ENCODE measurements at regions not wholly inside any gene's neighbourhood (a gene's known extent, or its start where the extent isn't known, plus 50 kb on each side); places are given as distances from the start of the nearest gene placed in this dataset.
"Not testable (repeated sequence)": the region's sequence is repeated elsewhere in the genome, so short reads cannot be mapped to it uniquely, and the experiment has no call there.

GRCh38 chrX:140342410-140342809 lies 162.5 kb downstream of the SOX3 start:
- DNase-seq (ENCODE audit: low read depth in 3 of 3), result no peak

- no peak for DNase-seq (ENCODE audit: low read depth in 3 of 3)
Observed at GRCh38 chrX:140337263-140337662, 167.6 kb downstream of the SOX3 start.

- DNase-seq (ENCODE audit: low read depth in 3 of 3), result no peak
Observed at GRCh38 chrX:140318296-140318695, 186.6 kb downstream of the SOX3 start.

GRCh38 chrX:140317462-140317861 lies 187.4 kb downstream of the SOX3 start:
- DNase-seq (ENCODE audit: low read depth in 3 of 3), result no peak

- DNase-seq (ENCODE audit: low read depth in 3 of 3), result no peak
Observed at GRCh38 chrX:140298960-140299825, 205.7 kb downstream of the SOX3 start.

GRCh38 chrX:140297273-140297672 lies 207.6 kb downstream of the SOX3 start:
- no peak for DNase-seq (ENCODE audit: low read depth in 3 of 3)

- no peak for DNase-seq (ENCODE audit: low read depth in 3 of 3)
Observed at GRCh38 chrX:140292961-140293360, 211.9 kb downstream of the SOX3 start.

GRCh38 chrX:140292188-140292587 lies 212.7 kb downstream of the SOX3 start:
- DNase-seq (ENCODE audit: low read depth in 3 of 3), result no peak

- no peak for DNase-seq (ENCODE audit: low read depth in 3 of 3)
Observed at GRCh38 chrX:140274811-140275525, 229.9 kb downstream of the SOX3 start.

- DNase-seq (ENCODE audit: low read depth in 3 of 3), result no peak
Observed at GRCh38 chrX:140273921-140274320, 230.9 kb downstream of the SOX3 start.

GRCh38 chrX:140250391-140250790 lies 254.5 kb downstream of the SOX3 start:
- DNase-seq (ENCODE audit: low read depth in 3 of 3), result no peak

GRCh38 chrX:140249088-140249487 lies 255.8 kb downstream of the SOX3 start:
- DNase-seq (ENCODE audit: low read depth in 3 of 3), result no peak

GRCh38 chrX:140229191-140229590 lies 263.9 kb upstream of the CXorf66 start:
- DNase-seq (ENCODE audit: low read depth in 3 of 3), result no peak

- not testable (repeated sequence) for DNase-seq (ENCODE audit: low read depth in 3 of 3)
Observed at GRCh38 chrX:140226037-140226436, 260.7 kb upstream of the CXorf66 start.

- DNase-seq (ENCODE audit: low read depth in 3 of 3), result not testable (repeated sequence)
Observed at GRCh38 chrX:140215894-140216293, 250.6 kb upstream of the CXorf66 start.

GRCh38 chrX:140214518-140214917 lies 249.2 kb upstream of the CXorf66 start:
- DNase-seq (ENCODE audit: low read depth in 3 of 3), result not testable (repeated sequence)

GRCh38 chrX:140206657-140207056 lies 241.3 kb upstream of the CXorf66 start:
- no peak for DNase-seq (ENCODE audit: low read depth in 3 of 3)

GRCh38 chrX:140190441-140191108 lies 225.3 kb upstream of the CXorf66 start:
- no peak for DNase-seq (ENCODE audit: low read depth in 3 of 3)

GRCh38 chrX:140180585-140180984 lies 215.3 kb upstream of the CXorf66 start:
- DNase-seq (ENCODE audit: low read depth in 3 of 3), result no peak

- no peak for DNase-seq (ENCODE audit: low read depth in 3 of 3)
Observed at GRCh38 chrX:140177821-140178220, 212.5 kb upstream of the CXorf66 start.

- no peak for DNase-seq (ENCODE audit: low read depth in 3 of 3)
Observed at GRCh38 chrX:140172401-140172800, 207.1 kb upstream of the CXorf66 start.

GRCh38 chrX:140167551-140167950 lies 202.2 kb upstream of the CXorf66 start:
- DNase-seq (ENCODE audit: low read depth in 3 of 3), result no peak
